NCI-H1417 treated with DMSO at 0.1 percent for 48 hours (cell line): ENCODE measurements at regions not wholly inside any gene's neighbourhood (a gene's known extent, or its start where the extent isn't known, plus 50 kb on each side); places are given as distances from the start of the nearest gene placed in this dataset.

Source experiments
- DNase-seq: peaks from one replicate; lab custom pipeline; 2025; lab: John Stamatoyannopoulos, UW

DNA sequence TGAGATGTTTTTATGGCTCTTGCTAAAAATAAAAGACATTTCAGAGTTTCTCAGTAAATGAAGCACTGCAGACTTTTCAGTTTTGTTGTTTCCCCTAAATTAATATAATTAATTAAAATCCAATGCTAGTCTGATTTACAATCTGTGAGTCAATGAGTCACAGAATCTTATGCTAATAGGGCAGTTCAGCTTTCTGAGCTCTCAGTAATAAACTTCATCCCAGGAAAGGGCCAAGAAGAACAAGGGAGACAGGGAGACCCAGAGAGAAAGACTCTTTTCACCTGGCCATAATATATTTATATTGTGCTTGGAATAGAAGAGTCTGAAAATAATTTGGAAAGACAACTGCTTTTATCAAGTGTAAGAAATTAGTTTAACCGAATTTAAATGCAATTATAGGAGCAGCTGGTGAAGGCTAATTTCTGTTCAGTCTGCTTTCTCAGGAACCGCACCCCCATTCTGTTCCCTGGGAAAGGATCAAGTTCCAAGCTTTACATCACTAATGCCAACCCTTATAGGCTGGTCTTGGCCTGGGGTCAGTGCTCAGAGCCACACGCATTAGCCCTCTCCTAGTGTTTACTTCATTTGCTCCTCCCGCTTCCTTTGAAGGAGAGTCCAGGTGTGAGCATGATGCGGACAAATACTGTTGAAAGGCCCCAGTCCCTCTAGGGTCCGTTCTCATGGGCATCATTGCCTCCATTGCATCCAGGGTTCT lies 145.6 kb downstream of the ZBTB18 start:
- DNase-seq: no peak

DNA sequence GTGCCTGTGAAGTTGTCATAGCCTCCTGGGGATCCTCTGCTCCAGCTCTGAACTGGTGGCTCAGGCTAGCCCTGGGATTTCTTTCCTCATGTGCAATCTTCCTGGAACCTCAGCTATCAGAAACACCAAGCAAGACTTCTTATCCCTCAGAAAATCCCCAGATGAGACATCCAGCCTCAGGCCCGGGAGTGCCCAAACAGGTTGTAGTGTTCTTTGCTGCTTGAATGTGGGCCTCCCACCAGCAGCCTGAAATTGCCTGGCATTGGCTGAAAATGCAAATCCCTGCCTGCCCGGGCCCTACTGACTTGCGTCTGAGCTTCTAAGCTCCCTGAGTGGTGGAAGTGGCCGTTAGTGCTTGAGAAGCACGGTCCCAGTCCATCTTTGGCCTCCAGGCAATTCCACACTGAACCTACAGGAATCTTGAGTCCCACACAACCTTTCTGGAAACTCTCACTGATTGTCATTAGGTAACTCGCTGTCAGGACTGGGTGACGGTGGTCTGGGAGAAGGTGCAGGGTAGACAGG lies 146.8 kb downstream of the ZBTB18 start:
- DNase-seq: no peak

DNA sequence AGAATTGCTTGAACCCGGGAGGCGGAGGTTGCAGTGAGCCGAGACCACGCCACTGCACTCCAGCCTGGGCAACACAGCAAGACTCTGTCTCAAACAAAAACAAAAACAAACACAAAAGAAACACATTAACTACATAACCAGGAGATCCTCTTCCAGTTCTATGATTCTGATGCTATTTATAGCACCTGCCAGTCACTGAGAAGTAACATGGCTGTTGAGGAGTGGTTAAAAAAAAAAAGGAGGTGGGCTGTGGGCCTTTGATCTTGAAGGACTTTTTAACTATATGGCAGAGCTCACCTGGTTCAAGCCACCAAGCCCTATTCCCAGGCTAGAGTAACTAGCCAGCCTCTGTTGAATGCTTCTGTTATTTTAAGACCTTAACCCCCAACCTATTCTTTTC lies 148.8 kb downstream of the ZBTB18 start:
- DNase-seq: no peak

DNA sequence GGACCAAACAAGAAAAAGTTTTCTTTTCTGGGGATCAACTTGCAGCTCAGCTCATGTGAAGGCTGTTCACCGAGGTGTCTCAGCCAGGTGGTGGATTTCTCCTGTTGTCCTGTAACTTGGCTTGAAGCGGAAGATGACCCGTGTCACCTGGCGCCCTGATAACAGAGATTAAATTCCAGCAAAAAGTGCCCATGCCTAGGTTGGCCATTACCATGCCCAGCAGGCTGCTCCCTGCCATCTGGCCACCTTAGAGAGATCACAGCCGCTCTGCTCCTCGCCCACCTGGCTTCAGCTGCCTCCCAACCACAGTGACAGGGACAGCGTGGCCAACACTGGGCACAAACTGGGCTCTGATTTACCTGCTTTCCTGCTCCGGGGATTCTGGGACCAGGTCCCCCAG lies 149.5 kb downstream of the ZBTB18 start:
- no peak for DNase-seq

DNA sequence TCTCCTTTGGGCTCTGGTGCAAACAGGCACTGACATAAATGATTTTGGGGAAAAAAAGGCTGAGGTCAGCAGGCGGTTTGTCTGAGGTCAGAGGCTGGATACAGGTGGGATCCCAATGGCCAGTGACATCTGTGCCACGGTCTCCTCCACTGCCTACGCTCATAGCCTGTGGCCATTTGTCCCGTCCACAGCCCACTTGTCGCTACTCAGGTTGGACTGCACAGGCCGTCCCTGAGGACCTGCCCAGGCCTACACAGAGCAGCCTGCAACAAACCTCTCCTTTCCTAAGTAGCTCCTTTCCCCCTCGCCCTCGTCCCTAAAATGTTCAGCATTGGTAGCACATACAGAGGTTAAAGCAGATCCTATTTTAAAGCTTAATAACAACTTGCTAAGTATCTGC lies 150.7 kb downstream of the ZBTB18 start:
- DNase-seq: no peak

DNA sequence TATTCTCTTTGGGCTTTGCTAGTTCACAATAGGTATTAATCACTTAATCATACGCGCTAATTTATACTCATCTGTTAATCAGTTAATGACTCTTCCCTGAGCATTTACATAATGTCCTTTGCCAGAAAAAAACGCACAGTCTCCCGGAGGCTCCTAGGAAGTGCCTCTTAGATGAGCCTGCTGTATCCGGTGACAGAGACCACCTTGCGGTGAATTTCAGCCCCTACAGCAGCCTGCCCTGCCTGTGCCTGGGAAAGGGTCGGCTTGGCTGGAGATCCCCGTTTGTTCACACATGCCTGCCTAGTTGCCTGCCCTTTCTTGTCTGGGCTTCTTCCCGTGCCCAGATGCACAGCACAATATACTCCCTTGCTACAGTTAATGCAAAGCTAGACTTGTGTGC lies 152.9 kb downstream of the ZBTB18 start:
- no peak for DNase-seq

DNA sequence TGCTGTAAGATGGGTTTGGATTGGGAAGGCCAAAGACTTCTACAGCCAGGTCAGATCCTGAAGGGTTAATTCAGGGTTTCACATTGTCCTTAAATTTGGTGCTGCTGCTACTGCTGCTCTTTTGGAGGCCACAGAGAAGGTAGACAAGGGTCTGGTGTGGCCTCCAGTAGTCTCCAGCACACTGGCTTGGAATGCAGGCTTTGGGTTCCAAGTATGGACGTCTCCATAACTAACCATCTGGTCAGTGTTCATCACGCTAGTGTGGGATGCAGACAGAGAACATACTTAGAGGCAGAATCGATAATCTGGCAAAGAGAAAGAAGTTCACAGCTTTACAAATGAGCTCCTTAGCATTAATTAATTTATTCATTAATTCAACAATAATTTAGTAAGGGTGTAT lies 154.1 kb downstream of the ZBTB18 start:
- no peak for DNase-seq

DNA sequence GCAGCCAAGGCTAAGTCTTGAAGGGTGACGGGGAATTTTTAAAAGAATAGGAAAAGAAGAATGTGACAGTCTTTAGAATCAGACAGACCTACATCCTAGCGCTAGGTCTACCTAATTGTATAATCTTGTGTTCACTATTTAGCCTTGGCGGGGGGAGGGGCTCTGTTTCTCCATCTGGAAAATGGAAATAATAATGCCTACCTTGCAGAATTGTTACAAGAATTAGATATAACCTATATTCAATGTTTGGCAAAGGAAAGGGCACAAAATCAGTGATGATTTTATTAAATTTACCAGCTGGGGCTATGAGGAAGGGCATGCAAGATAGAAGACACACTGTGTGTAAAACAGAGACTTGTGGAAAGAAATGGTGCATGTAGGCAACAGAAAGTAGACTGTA lies 154.8 kb downstream of the ZBTB18 start:
- DNase-seq: no peak

DNA sequence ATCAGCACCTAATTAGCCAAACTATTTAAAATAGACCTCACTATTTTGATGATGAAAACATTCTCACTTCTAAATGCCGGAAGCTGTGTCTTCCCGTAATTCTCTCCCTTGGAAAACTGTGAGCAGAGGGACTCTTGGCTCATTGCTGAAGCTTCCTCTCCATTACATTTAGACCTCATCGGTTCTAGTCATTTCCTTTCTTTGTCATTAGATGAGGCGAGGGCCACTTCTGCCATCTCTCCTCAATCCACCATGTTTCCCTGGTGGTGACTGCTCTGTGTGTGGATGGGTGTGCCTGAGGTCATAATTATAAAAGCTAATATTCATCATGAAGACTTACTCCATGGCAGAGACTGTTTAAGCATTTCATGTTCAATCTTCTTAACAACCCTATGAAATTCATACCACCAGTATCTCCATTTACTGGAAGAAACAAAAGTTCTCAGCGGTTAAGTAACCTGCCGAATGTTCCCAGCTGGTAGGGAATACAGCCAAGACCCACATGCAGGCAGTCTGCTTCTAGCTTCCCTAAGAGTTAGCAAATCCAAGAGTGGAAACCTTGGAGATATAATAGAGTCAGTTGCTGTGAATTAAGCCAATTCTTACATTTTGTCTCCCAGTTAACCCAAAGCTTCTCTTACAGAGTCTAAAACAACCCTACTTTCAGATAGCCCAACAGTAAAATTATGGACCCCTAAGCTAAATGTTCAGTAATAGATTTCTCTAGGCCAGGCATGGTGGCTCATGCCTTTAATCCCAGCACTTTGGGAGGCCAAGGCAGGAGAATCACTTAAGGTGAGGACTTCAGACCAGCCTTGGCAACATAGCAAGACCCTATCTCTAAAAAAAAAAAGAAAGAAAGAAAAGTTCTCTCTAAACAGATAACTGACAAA lies 156.2 kb downstream of the ZBTB18 start:
- DNase-seq: no peak

DNA sequence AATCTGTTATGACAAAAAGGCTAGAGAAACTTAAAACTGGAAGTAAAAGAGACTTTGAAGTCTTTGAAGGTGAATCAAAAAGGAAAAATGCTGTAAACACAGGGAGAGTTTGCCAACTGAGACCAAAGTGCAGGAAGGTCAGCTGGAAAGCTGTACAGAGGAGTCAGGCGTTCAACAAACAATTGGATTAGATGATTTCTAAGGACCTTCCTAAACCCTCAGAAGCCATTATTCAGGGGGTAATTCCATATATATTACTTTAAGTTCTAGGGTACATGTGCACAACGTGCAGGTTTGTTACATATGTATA lies 156.8 kb downstream of the ZBTB18 start:
- no peak for DNase-seq

DNA sequence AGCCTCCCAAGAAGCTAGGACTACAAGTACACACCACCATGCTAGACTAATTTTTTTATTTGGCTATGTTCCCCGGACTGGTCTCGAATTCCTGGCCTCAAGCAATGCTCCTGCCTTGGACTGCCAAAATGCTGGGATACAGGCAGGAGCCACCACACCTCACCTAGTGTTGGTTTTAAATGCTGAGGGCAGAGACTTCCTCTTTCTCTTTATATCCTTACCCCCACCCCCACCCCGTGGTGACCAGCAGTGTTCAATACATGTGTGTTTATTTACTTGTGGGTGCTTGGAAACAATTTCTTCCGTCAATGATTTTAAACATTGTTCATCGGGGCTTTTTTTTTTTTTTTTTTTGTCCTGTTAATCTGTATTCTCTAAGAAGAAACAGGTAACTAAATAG lies 158.9 kb downstream of the ZBTB18 start:
- DNase-seq: no peak

DNA sequence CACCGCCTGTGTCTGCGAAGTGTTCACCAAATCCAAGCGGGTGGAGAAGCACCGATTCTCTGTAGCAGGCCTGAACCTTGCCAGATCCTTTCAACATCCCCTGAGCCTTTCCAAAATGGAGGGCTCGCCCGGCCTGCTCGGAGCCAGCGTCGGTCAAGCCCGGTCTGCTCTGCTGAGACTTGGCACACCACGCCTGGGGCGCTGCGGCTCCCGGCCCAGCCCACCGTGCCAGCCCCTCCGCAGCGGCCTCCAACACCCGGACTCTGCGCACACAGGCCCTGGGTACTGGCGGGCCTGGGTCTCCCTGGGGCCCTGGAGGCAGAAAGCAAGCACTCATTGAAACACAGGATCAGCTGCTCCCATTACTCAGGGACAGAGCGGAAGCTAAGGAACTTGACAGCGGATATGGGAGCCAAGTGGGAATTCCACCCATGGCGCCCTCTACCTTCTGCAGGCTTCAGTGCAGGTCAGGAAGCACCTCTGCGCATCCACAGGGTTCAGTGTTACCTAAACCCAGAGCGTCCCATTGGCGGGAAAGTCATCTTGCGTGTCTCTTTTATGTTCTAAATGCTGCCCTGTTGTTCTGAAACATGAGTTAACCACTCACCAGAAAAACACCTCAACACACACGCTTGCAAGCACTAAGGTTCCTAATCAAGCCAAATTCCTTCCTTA lies 159.9 kb downstream of the ZBTB18 start:
- no peak for DNase-seq

DNA sequence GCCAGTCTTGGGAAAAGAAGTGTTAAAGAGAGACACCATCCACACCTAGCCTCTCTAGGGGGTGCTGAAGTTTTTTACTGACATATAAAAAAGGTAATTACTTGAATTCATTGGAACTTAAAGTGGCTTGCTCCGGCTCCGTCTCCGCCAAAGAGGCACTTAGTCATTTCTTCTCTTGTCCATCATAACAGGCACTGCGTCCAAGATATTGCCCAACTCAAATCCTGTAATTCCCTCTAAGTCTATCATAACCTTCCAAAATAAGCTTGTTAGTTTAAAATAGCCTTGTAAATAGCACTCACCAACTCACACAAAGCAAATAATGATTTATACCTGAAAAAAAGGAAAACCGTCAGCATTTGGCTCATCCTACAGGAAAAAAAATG lies 160.5 kb downstream of the ZBTB18 start:
- DNase-seq: no peak

DNA sequence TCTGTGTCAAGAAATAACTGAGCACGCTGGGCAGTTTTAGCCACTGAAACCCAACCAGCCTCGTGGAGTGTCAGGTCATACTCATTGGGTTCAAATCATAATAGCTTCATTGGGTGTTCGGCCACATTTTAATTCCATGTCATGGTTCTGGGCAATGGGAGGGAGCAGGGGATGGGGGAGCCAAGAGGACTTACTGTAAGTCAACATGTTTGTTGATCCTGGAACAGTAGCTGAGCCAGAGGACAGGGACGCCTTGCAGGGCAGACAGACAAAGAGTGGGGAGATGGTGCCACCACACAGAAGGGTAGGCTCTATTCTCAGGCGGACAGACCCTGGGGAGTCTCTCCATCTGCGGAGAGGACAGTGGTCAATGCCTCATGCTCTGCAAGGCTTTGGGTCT lies 161.1 kb downstream of the ZBTB18 start:
- DNase-seq: no peak

DNA sequence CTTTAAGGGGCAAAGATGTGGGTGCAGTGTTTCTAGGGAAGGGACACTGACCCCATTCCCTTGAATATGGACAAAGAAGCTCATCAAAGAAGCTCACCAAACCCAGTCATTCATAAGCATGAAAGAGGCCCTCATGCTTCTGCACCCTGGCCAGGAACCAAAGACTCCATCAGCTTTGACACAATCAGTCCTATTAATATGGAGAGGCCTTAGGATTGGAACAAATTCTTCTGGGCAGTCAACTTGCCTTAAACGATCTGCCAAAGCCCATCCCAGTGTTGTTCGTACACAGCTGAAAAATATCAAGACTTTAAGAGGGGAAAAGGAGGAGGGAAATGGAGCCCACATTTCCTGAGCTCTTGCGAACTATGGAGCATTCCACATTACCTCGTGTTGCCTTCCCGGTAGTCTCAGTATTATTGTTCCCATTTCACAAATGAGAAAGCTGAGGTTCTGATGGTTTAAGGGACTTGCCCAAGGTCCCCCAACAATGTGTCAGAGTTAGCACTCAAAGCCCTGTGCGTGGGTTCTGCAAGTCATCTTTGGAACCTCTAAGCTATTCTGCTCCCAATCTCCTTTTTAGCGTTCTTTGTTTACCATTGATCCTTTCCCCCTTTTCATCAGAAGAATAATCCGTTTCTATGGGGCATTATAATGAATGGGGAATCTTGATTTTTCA lies 161.9 kb downstream of the ZBTB18 start:
- no peak for DNase-seq

DNA sequence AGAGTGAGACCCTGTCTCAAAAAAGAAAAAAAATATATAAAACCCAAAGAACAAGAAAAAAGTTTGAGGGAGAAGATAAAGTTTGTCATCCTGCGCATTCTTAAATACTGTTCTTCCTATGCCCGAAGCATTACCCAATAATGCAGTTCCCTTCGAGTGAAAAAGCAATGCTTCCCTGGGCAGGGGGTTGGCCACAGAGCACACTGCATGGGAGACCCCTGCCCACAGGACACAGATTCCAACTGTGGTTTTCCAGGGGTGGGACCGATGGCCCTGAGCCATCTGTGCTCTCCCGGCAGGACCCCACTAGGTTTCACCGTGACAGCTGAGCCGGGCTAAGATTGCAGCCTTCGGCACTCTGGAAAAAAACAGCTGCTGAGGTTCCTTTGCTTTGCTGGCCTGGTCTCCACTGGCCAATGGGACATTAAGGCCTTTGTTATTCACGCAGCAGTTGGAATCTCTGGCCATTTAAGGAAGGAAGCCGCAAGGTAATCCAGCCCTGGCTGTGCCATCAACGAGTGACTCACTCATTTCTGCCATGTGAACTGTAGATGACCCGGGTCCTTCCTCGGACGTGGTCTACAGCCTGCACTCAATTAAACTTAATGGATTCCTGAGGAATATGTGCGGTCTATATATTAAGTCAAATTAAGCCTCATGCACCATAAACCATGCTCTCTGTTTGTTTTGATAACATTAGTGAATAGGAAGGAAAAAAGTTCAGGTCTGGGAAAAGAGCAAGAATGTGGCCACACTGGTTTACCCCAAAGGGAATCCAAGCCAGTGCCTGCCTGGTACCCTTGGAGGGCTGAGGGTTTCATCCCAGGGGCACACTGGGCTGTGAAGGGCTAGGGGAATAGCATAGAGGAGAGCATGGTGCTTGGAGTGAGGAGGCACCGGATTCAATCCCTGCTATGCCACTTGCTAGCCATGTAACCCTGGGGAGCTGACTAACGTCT lies 163.2 kb downstream of the ZBTB18 start:
- no peak for DNase-seq

DNA sequence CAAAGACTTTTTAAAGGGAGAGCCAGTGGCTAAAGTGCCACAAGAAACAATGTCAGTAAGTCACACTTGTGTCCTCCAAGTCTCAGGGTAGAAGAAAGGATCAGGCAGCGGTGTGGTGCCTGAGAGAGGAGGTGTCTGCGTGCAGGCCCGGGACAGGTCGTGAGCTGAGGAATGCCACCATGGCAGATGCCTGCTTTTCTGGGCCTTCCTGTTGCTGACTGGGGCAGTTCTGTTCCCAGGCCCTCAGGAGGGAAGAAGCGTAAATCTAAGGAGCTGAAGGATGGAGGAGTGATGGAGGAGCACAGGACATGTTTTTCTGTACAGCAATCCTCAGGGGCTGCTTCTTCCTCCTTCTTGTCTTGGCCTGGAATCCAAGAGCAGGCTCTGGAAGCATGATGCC lies 165.8 kb downstream of the ZBTB18 start:
- no peak for DNase-seq

DNA sequence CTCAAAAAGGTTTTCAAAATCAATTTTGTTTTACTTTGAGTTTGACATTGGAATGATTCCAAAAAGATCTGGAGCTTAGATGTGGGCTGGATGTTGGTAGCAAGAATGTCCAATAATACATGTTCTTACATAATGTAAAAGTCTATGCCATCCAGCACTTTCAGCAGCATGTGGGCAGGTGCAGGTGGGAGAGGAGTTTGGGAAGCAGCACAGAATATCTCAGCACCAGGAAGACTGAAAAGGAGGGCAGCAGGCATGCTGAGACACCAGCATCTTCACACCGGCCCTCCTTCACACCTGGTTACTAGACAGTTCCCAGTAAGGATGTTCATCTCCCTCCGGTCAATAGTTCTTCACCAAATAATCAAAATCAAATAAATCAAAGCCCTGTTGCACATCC lies 166.6 kb downstream of the ZBTB18 start:
- no peak for DNase-seq

DNA sequence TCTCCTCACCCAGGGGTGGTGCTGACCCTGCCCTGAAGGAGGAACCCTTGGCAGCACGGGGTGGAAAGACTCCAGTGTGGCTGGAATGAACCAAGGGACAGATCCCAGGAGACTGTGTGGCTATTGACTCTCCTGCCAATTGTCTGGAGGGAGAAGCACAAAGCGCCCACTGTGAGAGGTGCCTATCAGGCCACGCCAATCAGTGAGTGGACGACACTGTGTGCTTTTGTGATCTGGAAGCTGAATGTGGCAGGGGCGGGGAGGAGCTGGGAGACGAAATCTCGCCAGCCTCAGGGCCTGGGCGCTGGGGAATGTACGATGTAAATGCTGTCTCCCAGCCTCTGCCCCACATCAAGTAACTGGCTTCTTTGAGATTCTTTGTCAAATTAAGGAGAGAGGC lies 167.1 kb downstream of the ZBTB18 start:
- DNase-seq: no peak

DNA sequence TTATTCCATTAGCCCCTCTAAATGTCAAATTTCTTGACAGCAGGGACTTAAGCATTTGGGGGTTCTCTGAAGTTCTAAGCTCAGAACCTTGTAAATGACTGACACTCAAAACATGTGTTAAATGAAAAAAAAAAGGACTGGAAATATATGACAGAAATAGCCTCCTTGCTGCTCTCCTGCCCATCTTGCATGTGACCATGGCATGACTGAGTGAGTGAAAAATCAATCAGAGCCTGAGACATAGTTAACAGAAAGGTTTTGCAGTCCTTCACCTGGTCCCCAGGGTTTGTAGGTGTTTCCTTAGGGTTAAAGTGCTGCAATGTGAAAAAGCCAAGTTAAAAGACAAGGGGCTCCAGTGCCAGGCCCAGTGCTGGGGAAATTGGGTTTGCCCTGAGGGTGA lies 168.1 kb downstream of the ZBTB18 start:
- no peak for DNase-seq

DNA sequence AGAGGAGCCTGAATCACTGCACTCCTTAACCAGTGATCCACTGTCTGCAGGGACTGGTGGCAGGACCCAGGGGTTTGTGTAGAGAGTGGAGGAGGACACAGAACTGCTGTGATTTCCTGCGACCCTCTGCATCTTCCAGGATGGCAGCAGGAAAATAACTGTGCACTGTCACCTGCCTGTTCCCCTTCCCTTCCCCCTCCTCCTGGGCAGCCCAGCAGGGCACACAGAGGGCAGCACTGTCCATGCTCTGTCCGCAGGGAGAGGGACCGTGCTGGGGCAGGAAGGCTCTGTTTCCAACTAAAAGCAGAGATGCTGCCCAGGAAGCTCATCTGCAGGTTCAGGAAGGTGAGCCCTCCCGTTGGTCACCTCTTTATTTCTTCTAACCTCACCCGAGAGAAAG lies 168.7 kb downstream of the ZBTB18 start:
- no peak for DNase-seq
